CD14-positive monocyte (primary cell): ENCODE measurements at regions not wholly inside any gene's neighbourhood (a gene's known extent, or its start where the extent isn't known, plus 50 kb on each side); places are given as distances from the start of the nearest gene placed in this dataset.
A peak's percentile ranks its signal among the peaks of the same experiment; 100 is the strongest.

ENCODE experiments used
- DNase-seq, 3 donors: peaks; one replicate each; pipeline ENCODE4 v3.0.0-alpha.2; 2011 to 2022
- H2AFZ ChIP-seq: 2 replicates; pipeline ENCODE4 v1.6.0; 2012; ENCODE audit warnings: mild to moderate bottlenecking, low read depth, low read length, inconsistent platforms; ENCODE audit not compliant: insufficient read depth, poor library complexity, severe bottlenecking
- H3K27ac ChIP-seq, 2 donors: 1 replicate in 1 of 2; 2 replicates in 1 of 2; pipeline ENCODE4 v1.5.1; 2012 to 2013; ENCODE audit warnings: low read length in 2 of 2, control low read depth in 1 of 2, inconsistent platforms in 1 of 2, low read depth in 1 of 2, mild to moderate bottlenecking in 1 of 2
- H3K27me3 ChIP-seq, 2 donors: one replicate each; pipeline versions ENCODE4 v1.6.0 to v1.6.1; 2011 to 2013; ENCODE audit warnings: low read length in 2 of 2; ENCODE audit not compliant: control insufficient read depth in 2 of 2, insufficient read depth in 2 of 2
- H3K36me3 ChIP-seq, 2 donors: replicated peaks in 1 of 2; 1 replicate in 1 of 2; 2 replicates in 1 of 2; pipeline versions ENCODE4 v1.5.1 to v1.6.1; 2012 to 2013; ENCODE audit warnings: low read length in 2 of 2, control low read depth in 1 of 2, inconsistent platforms in 1 of 2, mild to moderate bottlenecking in 1 of 2; ENCODE audit not compliant: insufficient read depth in 2 of 2, control insufficient read depth in 1 of 2
- H3K4me1 ChIP-seq, 2 donors: 1 replicate in 1 of 2; 2 replicates in 1 of 2; pipeline versions ENCODE4 v1.5.1 to v1.6.1; 2012 to 2013; ENCODE audit warnings: low read length in 2 of 2, control low read depth in 1 of 2, inconsistent platforms in 1 of 2, mild to moderate bottlenecking in 1 of 2, moderate library complexity in 1 of 2; ENCODE audit not compliant: insufficient read depth in 2 of 2, control insufficient read depth in 1 of 2
- H3K4me2 ChIP-seq: replicated peaks from 2 replicates; pipeline ENCODE3; 2012; ENCODE audit warnings: low read length, moderate library complexity, mild to moderate bottlenecking; ENCODE audit not compliant: poor library complexity, severe bottlenecking; ENCODE audit errors: extremely low read depth
- H3K4me3 ChIP-seq, 3 experiments: fragments of 200-600 bp in 1 of 3; sonication (generic) in 1 of 3; replicated peaks in 1 of 3; 1 replicate in 2 of 3; 2 replicates in 1 of 3; pipeline ENCODE4 v1.5.1; 2011 to 2013; ENCODE audit warnings: low read length in 3 of 3, mild to moderate bottlenecking in 3 of 3, control low read depth in 2 of 3, low read depth in 2 of 3, inconsistent platforms in 1 of 3, moderate library complexity in 1 of 3
- H3K79me2 ChIP-seq: 2 replicates; pipeline ENCODE4 v1.6.0; 2012; ENCODE audit warnings: mild to moderate bottlenecking, control low read depth, inconsistent platforms, low read length, moderate library complexity; ENCODE audit not compliant: insufficient read depth
- H3K9ac ChIP-seq: 2 replicates; pipeline ENCODE4 v1.6.0; 2017; ENCODE audit warnings: low read length, mild to moderate bottlenecking; ENCODE audit not compliant: insufficient read depth, poor library complexity, severe bottlenecking
- H3K9me3 ChIP-seq, 2 donors: replicated peaks in 1 of 2; 1 replicate in 1 of 2; 2 replicates in 1 of 2; pipeline versions ENCODE4 v1.5.1 to v1.6.1; 2012 to 2013; ENCODE audit warnings: low read length in 2 of 2, control low read depth in 1 of 2; ENCODE audit not compliant: control insufficient read depth in 1 of 2, insufficient read depth in 1 of 2
- H4K20me1 ChIP-seq: 2 replicates; pipeline ENCODE4 v1.6.0; 2012; ENCODE audit warnings: mild to moderate bottlenecking, low read length, control low read depth, moderate library complexity; ENCODE audit not compliant: insufficient read depth
- H3K27ac Mint-ChIP-seq, 7 donors: one replicate each; pipeline ENCODE4 v1.8.0; 2020; ENCODE audit warnings: mild to moderate bottlenecking in 7 of 7, mixed read lengths in 7 of 7, moderate library complexity in 6 of 7, inconsistent platforms in 2 of 7
- H3K27me3 Mint-ChIP-seq, 3 donors: one replicate each; pipeline ENCODE4 v1.8.0; 2021 to 2022; ENCODE audit warnings: low read depth in 3 of 3, mild to moderate bottlenecking in 3 of 3, mixed read lengths in 3 of 3, moderate library complexity in 3 of 3, inconsistent platforms in 1 of 3
- H3K36me3 Mint-ChIP-seq, 2 donors: one replicate each; pipeline ENCODE4 v1.8.0; 2020; ENCODE audit warnings: mixed read lengths in 2 of 2, inconsistent platforms in 1 of 2, mild to moderate bottlenecking in 1 of 2
- H3K4me1 Mint-ChIP-seq: one replicate; pipeline ENCODE4 v1.8.0; 2020; ENCODE audit warnings: mild to moderate bottlenecking, mixed read lengths
- H3K4me3 Mint-ChIP-seq, 2 donors: one replicate each; pipeline ENCODE4 v1.8.0; 2020; ENCODE audit warnings: mild to moderate bottlenecking in 2 of 2, mixed read lengths in 2 of 2, moderate library complexity in 1 of 2
- H3K9me3 Mint-ChIP-seq, 7 donors: one replicate each; pipeline ENCODE4 v1.8.0; 2020 to 2022; ENCODE audit warnings: mixed read lengths in 7 of 7, mild to moderate bottlenecking in 6 of 7, moderate library complexity in 6 of 7, inconsistent platforms in 2 of 7
- WGBS: methylation state at CpG from one replicate; pipeline ENCODE4 v1.1.5; 2013; ENCODE audit warnings: missing lambda C conversion rate; ENCODE audit not compliant: insufficient coverage; 5-methylcytosine and 5-hydroxymethylcytosine counted together
- intact Hi-C, 2 donors: fragments of 100-400 bp; cut with micrococcal nuclease; formaldehyde crosslinking; loops; one replicate each; pipeline versions ENCODE4 v1.15.0 to v1.15.1; 2023
- TF ChIP-seq, protein P1 (sequence below): fragments of 200-600 bp; IDR thresholded peaks from one replicate; pipeline ENCODE4 v1.8.0; 2022; ENCODE audit warnings: antibody characterized with exemption, mild to moderate bottlenecking

DNA sequence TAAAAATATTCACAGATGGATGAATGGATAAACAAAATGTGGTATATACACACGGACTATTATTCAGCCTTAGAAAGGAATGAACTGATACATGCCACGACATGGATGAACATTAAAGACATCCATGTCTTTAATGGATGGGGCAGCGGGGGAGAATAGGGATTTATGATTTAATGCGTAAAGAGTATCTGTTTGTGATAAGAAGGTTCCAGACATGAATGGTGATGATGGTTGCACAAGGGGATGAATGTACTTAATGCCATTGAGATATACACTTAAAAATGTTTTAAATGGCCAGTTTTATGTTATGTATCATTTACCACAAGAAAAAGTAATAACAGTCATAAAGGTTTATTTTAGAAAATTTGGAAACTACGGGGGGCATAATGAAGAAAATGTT lies 108.6 kb upstream of the WLS start:
- Histone ChIP-seq H4K20me1 (no peaks in the 10 kb centered on the region), H3K9me3 (no peaks in the 10 kb centered on the region), H3K27ac (no peak overlapping the region), H3K27me3 (no peaks in the 10 kb centered on the region), H3K9ac (no peak overlapping the region), H3K79me2 (no peaks in the 10 kb centered on the region), H3K4me3 (no peak overlapping the region), H3K4me2 (no peak overlapping the region), H3K36me3 (no peaks in the 10 kb centered on the region), H3K4me1 (peaks cover 52 to 58% of the 10 kb centered on the region in 2 donors), H2AFZ (no peak overlapping the region)
- whole genome bisulfite sequencing: 94% methylated on average over 3 of the region's 5 CpGs
- intact Hi-C loops: no loop called here
- no peak for DNase-seq
- TF ChIP-seq, protein P1, sequence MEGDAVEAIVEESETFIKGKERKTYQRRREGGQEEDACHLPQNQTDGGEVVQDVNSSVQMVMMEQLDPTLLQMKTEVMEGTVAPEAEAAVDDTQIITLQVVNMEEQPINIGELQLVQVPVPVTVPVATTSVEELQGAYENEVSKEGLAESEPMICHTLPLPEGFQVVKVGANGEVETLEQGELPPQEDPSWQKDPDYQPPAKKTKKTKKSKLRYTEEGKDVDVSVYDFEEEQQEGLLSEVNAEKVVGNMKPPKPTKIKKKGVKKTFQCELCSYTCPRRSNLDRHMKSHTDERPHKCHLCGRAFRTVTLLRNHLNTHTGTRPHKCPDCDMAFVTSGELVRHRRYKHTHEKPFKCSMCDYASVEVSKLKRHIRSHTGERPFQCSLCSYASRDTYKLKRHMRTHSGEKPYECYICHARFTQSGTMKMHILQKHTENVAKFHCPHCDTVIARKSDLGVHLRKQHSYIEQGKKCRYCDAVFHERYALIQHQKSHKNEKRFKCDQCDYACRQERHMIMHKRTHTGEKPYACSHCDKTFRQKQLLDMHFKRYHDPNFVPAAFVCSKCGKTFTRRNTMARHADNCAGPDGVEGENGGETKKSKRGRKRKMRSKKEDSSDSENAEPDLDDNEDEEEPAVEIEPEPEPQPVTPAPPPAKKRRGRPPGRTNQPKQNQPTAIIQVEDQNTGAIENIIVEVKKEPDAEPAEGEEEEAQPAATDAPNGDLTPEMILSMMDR: no peak
- H3K9me3 Mint-ChIP-seq: peaks cover 0 to 3% (median 0%) of the 10 kb centered on the region in 7 donors
- peaks cover 0 to 3% (median 3%) of the 10 kb centered on the region in 3 donors for H3K27me3 Mint-ChIP-seq
- H3K4me1 Mint-ChIP-seq: peaks cover 60% of the 10 kb centered on the region
- no peak overlapping the region for H3K27ac Mint-ChIP-seq
- no peak overlapping the region for H3K4me3 Mint-ChIP-seq
- no peaks in the 10 kb centered on the region for H3K36me3 Mint-ChIP-seq

DNA sequence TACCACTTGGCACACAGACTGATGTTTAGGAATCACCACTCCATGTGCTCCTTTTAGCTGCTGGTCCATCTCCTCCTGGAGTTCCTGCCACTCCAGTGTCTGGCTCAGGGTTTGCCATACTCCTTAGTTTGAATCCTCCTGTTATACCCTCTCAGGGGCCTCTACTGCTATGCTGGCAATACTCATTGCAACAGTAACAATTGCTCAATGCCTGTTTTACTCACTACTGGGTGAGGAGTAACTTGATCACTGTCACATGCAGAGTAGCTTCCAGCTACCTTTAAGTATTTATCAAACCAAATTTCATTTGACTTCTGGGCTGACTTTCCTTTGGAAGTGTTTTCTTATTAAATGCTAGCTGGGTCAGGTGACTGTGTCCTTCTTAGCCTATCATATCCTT lies 107.2 kb upstream of the WLS start:
- Histone ChIP-seq H3K9ac (no peak overlapping the region), H3K27me3 (no peaks in the 10 kb centered on the region), H4K20me1 (no peaks in the 10 kb centered on the region), H2AFZ (no peak overlapping the region), H3K4me1 (peaks cover 48 to 53% of the 10 kb centered on the region in 2 donors), H3K79me2 (no peaks in the 10 kb centered on the region), H3K27ac (peak overlapping the region in 1 of 2 donors; percentile 33), H3K4me2 (peak overlapping the region; percentile 12), H3K4me3 (no peak overlapping the region), H3K9me3 (no peaks in the 10 kb centered on the region), H3K36me3 (no peaks in the 10 kb centered on the region)
- H3K27ac Mint-ChIP-seq: peak overlapping the region; percentile 35 to 92 (median 76)
- peaks cover 56% of the 10 kb centered on the region for H3K4me1 Mint-ChIP-seq
- peak; percentile 45 to 77 (median 72) for DNase-seq
- H3K9me3 Mint-ChIP-seq: peaks cover 0 to 3% (median 0%) of the 10 kb centered on the region in 7 donors
- H3K27me3 Mint-ChIP-seq: peaks cover 0 to 4% (median 3%) of the 10 kb centered on the region in 3 donors
- H3K36me3 Mint-ChIP-seq: no peaks in the 10 kb centered on the region
- intact Hi-C loops: no loop called here
- H3K4me3 Mint-ChIP-seq: no peak overlapping the region
- TF ChIP-seq, protein P1: no peak
